B cell (primary cell): ENCODE measurements at regions not wholly inside any gene's neighbourhood (a gene's known extent, or its start where the extent isn't known, plus 50 kb on each side); places are given as distances from the start of the nearest gene placed in this dataset.

Experiments
- ATAC-seq: fragments of 200-7000 bp; cut with Tn5 transposase; one replicate; pipeline ENCODE4 v1.10.0; 2021; ENCODE audit warnings: low read depth, mild to moderate bottlenecking, moderate number of reproducible peaks, moderate library complexity
- CTCF ChIA-PET: fragments of 350-600 bp; sonication (Branson Sonifier 250); formaldehyde crosslinking; loops from one replicate; lab custom pipeline; 2021; ENCODE audit warnings: antibody characterized with exemption, inconsistent platforms; lab: Charles Lee
- POLR2A ChIA-PET: fragments of 350-600 bp; sonication (Branson Sonifier 250); formaldehyde crosslinking; loops from one replicate; lab custom pipeline; 2021; ENCODE audit warnings: antibody characterized with exemption; lab: Charles Lee
- DNase-seq: peaks from one replicate; pipeline ENCODE4 v3.0.0; 2013
- H2AFZ ChIP-seq: 2 replicates; pipeline ENCODE4 v1.6.1; 2012; ENCODE audit warnings: mild to moderate bottlenecking, low read depth, low read length; ENCODE audit not compliant: insufficient read depth, poor library complexity, severe bottlenecking
- H3K27ac ChIP-seq, 2 donors: 1 replicate in 1 of 2; 2 replicates in 1 of 2; pipeline ENCODE4 v1.5.1; 2012 to 2013; ENCODE audit warnings: low read length in 2 of 2, mild to moderate bottlenecking in 2 of 2, moderate library complexity in 1 of 2
- H3K27me3 ChIP-seq, 4 experiments: fragments of 200-600 bp in 1 of 4; sonication (generic) in 1 of 4; replicated peaks in 1 of 4; 1 replicate in 2 of 4; 2 replicates in 2 of 4; pipeline versions ENCODE4 v1.6.1 to v1.7.0; 2013 to 2016; ENCODE audit warnings: low read length in 3 of 4, mild to moderate bottlenecking in 2 of 4, mixed read lengths in 1 of 4, moderate library complexity in 1 of 4; ENCODE audit not compliant: insufficient read depth in 4 of 4, control insufficient read depth in 3 of 4; ENCODE audit errors: control extremely low read depth in 1 of 4
- H3K36me3 ChIP-seq, 2 experiments: replicated peaks in 1 of 2; 1 replicate in 1 of 2; 2 replicates in 1 of 2; pipeline versions ENCODE4 v1.6.1 to v1.7.1; 2013; ENCODE audit warnings: low read length in 1 of 2; ENCODE audit not compliant: insufficient read depth in 2 of 2, control insufficient read depth in 1 of 2; ENCODE audit errors: control extremely low read depth in 1 of 2, extremely low read depth in 1 of 2
- H3K4me1 ChIP-seq, 2 donors: fragments of 200-600 bp in 1 of 2; sonication (generic) in 1 of 2; 1 replicate in 1 of 2; 2 replicates in 1 of 2; pipeline versions ENCODE4 v1.5.1 to v1.6.1; 2013 to 2017; ENCODE audit warnings: low read length in 2 of 2; ENCODE audit not compliant: control insufficient read depth in 2 of 2, insufficient read depth in 2 of 2
- H3K4me2 ChIP-seq: replicated peaks from 2 replicates; pipeline ENCODE3; 2012; ENCODE audit warnings: mild to moderate bottlenecking, low read depth, low read length; ENCODE audit not compliant: poor library complexity, severe bottlenecking
- H3K4me3 ChIP-seq, 5 experiments: fragments of 200-600 bp in 1 of 5; sonication (generic) in 1 of 5; 1 replicate in 3 of 5; 2 replicates in 2 of 5; pipeline versions ENCODE4 v1.5.1 to v1.7.0; 2011 to 2016; ENCODE audit warnings: low read length in 4 of 5, mild to moderate bottlenecking in 4 of 5, low read depth in 2 of 5, control low read depth in 1 of 5, moderate library complexity in 1 of 5; ENCODE audit not compliant: insufficient read depth in 1 of 5; ENCODE audit errors: control extremely low read depth in 1 of 5, extremely low read depth in 1 of 5
- H3K79me2 ChIP-seq: fragments of 200-600 bp; sonication (generic); one replicate; pipeline ENCODE4 v1.6.0; 2016; ENCODE audit warnings: low read length; ENCODE audit not compliant: control insufficient read depth, insufficient read depth
- H3K9ac ChIP-seq: fragments of 200-600 bp; sonication (generic); 2 replicates; pipeline ENCODE4 v1.6.1; 2017; ENCODE audit warnings: mild to moderate bottlenecking, low read length, moderate library complexity
- H3K9me3 ChIP-seq, 3 donors: one replicate each; pipeline versions ENCODE4 v1.6.1 to v1.7.1; 2013; ENCODE audit warnings: low read length in 2 of 3; ENCODE audit not compliant: control insufficient read depth in 2 of 3, insufficient read depth in 1 of 3; ENCODE audit errors: control extremely low read depth in 1 of 3
- H4K20me1 ChIP-seq: 2 replicates; pipeline ENCODE4 v1.6.0; 2012; ENCODE audit warnings: mild to moderate bottlenecking, low read length; ENCODE audit not compliant: insufficient read depth, control insufficient read depth, poor library complexity, severe bottlenecking
- H3K27ac Mint-ChIP-seq: one replicate; pipeline ENCODE4 v1.8.0; 2021; ENCODE audit warnings: mixed read lengths
- H3K27me3 Mint-ChIP-seq: one replicate; pipeline ENCODE4 v1.8.0; 2021; ENCODE audit warnings: mixed read lengths
- H3K4me1 Mint-ChIP-seq: one replicate; pipeline ENCODE4 v1.8.0; 2021; ENCODE audit warnings: mixed read lengths
- H3K4me3 Mint-ChIP-seq: one replicate; pipeline ENCODE4 v1.8.0; 2021; ENCODE audit warnings: mixed read lengths
- H3K9me3 Mint-ChIP-seq: one replicate; pipeline ENCODE4 v1.8.0; 2022; ENCODE audit warnings: mixed read lengths; ENCODE audit not compliant: insufficient read depth
- EZH2 ChIP-seq: IDR thresholded peaks from 2 replicates; pipeline ENCODE4 v1.6.1; 2012; ENCODE audit warnings: borderline replicate concordance, low read depth, mild to moderate bottlenecking, moderate library complexity, low read length; ENCODE audit not compliant: insufficient read depth, poor library complexity, severe bottlenecking
- WGBS: methylation state at CpG from one replicate; pipeline ENCODE4 v1.1.5; 2013; ENCODE audit warnings: missing lambda C conversion rate; ENCODE audit not compliant: insufficient coverage; 5-methylcytosine and 5-hydroxymethylcytosine counted together
- intact Hi-C: fragments of 100-400 bp; cut with micrococcal nuclease; formaldehyde crosslinking; loops from one replicate; pipeline ENCODE4 v1.10.0; 2022
- TF ChIP-seq, protein P1 (sequence below): fragments of 200-600 bp; IDR thresholded peaks from one replicate; pipeline ENCODE4 v1.8.0; 2022; ENCODE audit warnings: antibody characterized with exemption, mild to moderate bottlenecking

DNA sequence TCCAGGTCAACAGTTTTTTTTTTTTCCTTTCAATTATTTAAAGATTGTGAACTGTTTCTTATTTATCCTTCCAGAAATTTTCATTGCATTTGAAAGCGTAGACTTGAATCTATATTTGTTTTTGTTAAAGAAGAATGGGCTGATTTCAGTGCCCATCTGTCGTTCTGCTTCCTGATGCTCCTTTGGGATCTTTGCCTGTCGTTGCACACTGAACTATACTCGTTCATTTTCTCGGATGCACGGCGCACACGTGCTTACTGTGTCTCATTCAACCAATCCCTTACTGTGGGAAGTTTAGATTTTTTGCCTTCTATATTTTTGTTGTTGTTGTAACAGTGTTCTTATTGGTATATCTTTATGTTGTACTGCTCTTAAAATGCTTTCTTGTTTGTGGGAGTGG lies 149.7 kb downstream of the VAPA start:
- Histone ChIP-seq H3K79me2 (no peaks in the 10 kb centered on the region), H3K9ac (no peak overlapping the region), H3K9me3 (peaks cover 0 to 4% (median 0%) of the 10 kb centered on the region in 3 donors), H2AFZ (no peak overlapping the region), H3K4me3 (no peak overlapping the region), H3K4me1 (no peaks in the 10 kb centered on the region), H3K27ac (no peak overlapping the region), H3K27me3 (peaks cover 0 to 3% (median 0%) of the 10 kb centered on the region in 4 experiments), H4K20me1 (no peaks in the 10 kb centered on the region), H3K4me2 (no peak overlapping the region), H3K36me3 (no peaks in the 10 kb centered on the region)
- ChIA-PET CTCF (no interaction called here), POLR2A (no interaction called here)
- ATAC-seq (no peak), DNase-seq (no peak)
- peaks cover 17% of the 10 kb centered on the region for H3K27me3 Mint-ChIP-seq
- intact Hi-C loops: no loop called here
- no peaks in the 10 kb centered on the region for H3K9me3 Mint-ChIP-seq
- no CpG with 5 or more reads among the region's 8 CpGs for WGBS
- no peak overlapping the region for H3K4me3 Mint-ChIP-seq
- TF ChIP-seq, protein P1, sequence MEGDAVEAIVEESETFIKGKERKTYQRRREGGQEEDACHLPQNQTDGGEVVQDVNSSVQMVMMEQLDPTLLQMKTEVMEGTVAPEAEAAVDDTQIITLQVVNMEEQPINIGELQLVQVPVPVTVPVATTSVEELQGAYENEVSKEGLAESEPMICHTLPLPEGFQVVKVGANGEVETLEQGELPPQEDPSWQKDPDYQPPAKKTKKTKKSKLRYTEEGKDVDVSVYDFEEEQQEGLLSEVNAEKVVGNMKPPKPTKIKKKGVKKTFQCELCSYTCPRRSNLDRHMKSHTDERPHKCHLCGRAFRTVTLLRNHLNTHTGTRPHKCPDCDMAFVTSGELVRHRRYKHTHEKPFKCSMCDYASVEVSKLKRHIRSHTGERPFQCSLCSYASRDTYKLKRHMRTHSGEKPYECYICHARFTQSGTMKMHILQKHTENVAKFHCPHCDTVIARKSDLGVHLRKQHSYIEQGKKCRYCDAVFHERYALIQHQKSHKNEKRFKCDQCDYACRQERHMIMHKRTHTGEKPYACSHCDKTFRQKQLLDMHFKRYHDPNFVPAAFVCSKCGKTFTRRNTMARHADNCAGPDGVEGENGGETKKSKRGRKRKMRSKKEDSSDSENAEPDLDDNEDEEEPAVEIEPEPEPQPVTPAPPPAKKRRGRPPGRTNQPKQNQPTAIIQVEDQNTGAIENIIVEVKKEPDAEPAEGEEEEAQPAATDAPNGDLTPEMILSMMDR: no peak
- no peak for TF ChIP-seq EZH2
- no peak overlapping the region for H3K27ac Mint-ChIP-seq
- no peaks in the 10 kb centered on the region for H3K4me1 Mint-ChIP-seq

DNA sequence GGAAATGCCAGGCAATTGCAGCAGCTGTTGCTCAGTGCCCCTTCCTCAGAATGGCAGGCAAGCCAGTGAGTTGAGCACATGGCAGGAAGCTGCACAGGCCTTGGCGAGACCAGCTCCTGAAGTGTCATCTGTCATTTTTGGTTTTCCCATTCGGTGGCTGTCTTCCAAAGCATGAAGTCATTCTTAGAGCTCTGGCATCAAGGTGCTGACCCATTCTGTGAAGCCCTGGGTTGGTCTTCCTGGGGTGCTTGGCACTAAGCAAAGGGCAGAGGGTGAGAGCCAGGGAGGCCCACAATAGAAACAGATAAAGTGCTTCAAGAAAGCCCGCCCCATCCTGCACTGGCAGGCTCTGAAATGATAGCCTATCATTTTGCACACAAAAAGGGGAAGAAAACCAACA lies 150.5 kb downstream of the VAPA start:
- POLR2A ChIA-PET: no interaction called here
- Histone ChIP-seq H3K4me3 (no peak overlapping the region), H3K9me3 (peaks cover 0 to 4% (median 0%) of the 10 kb centered on the region in 3 donors), H3K9ac (no peak overlapping the region), H3K79me2 (no peaks in the 10 kb centered on the region), H3K27ac (no peak overlapping the region), H2AFZ (no peak overlapping the region), H3K4me1 (no peaks in the 10 kb centered on the region), H3K36me3 (no peaks in the 10 kb centered on the region), H3K4me2 (no peak overlapping the region), H3K27me3 (no peaks in the 10 kb centered on the region), H4K20me1 (no peaks in the 10 kb centered on the region)
- no peaks in the 10 kb centered on the region for H3K4me1 Mint-ChIP-seq
- 85% methylated on average over 3 of the region's 3 CpGs for WGBS
- intact Hi-C loops: no loop called here
- no peak for TF ChIP-seq EZH2
- TF ChIP-seq, protein P1: no peak
- no peaks in the 10 kb centered on the region for H3K9me3 Mint-ChIP-seq
- H3K27ac Mint-ChIP-seq: no peak overlapping the region
- CTCF ChIA-PET: no interaction called here
- no peak for ATAC-seq
- peaks cover 17% of the 10 kb centered on the region for H3K27me3 Mint-ChIP-seq
- DNase-seq: no peak
- no peak overlapping the region for H3K4me3 Mint-ChIP-seq
